NCI-H146 (cell line): ENCODE measurements at regions not wholly inside any gene's neighbourhood (a gene's known extent, or its start where the extent isn't known, plus 50 kb on each side); places are given as distances from the start of the nearest gene placed in this dataset.

Experiments used
- DNase-seq: peaks from one replicate; lab custom pipeline; 2025; lab: John Stamatoyannopoulos, UW

GRCh38 chr20:11212902-11213301 lies 539.1 kb upstream of the JAG1 start:
- no peak for DNase-seq

GRCh38 chr20:11214256-11214840 lies 540.5 kb upstream of the JAG1 start:
- no peak for DNase-seq

- peak; percentile 46 for DNase-seq
Measured at GRCh38 chr20:11216451-11217314, 542.9 kb upstream of the JAG1 start.

GRCh38 chr20:11217326-11218172 lies 543.8 kb upstream of the JAG1 start:
- DNase-seq, result no peak

GRCh38 chr20:11218173-11218680 lies 544.4 kb upstream of the JAG1 start:
- DNase-seq, result no peak

- DNase-seq, result no peak
Measured at GRCh38 chr20:11219192-11219591, 545.4 kb upstream of the JAG1 start.

GRCh38 chr20:11221046-11221445 lies 547.2 kb upstream of the JAG1 start:
- no peak for DNase-seq

GRCh38 chr20:11222243-11222642 lies 548.4 kb upstream of the JAG1 start:
- DNase-seq, result no peak

GRCh38 chr20:11227602-11228001 lies 553.8 kb upstream of the JAG1 start:
- no peak for DNase-seq

- DNase-seq, result peak; percentile 38
Measured at GRCh38 chr20:11229772-11230171, 556.0 kb upstream of the JAG1 start.

GRCh38 chr20:11230999-11231398 lies 557.2 kb upstream of the JAG1 start:
- no peak for DNase-seq

- DNase-seq, result no peak
Measured at GRCh38 chr20:11231742-11232648, 558.2 kb upstream of the JAG1 start.

GRCh38 chr20:11232896-11233295 lies 559.1 kb upstream of the JAG1 start:
- no peak for DNase-seq

GRCh38 chr20:11234181-11234580 lies 560.4 kb upstream of the JAG1 start:
- DNase-seq, result peak; percentile 9

GRCh38 chr20:11234608-11235007 lies 560.8 kb upstream of the JAG1 start:
- no peak for DNase-seq

- no peak for DNase-seq
Measured at GRCh38 chr20:11235058-11235457, 561.3 kb upstream of the JAG1 start.

GRCh38 chr20:11242320-11242719 lies 568.5 kb upstream of the JAG1 start:
- no peak for DNase-seq

- DNase-seq, result no peak
Measured at GRCh38 chr20:11245431-11245830, 571.6 kb upstream of the JAG1 start.

GRCh38 chr20:11246251-11246775 lies 572.5 kb upstream of the JAG1 start:
- peak; percentile 84 for DNase-seq

- no peak for DNase-seq
Measured at GRCh38 chr20:11247046-11248010, 573.5 kb upstream of the JAG1 start.
